ENCODE measurements at regions not wholly inside any gene's neighbourhood (a gene's known extent, or its start where the extent isn't known, plus 50 kb on each side); places are given as distances from the start of the nearest gene placed in this dataset.

DNA sequence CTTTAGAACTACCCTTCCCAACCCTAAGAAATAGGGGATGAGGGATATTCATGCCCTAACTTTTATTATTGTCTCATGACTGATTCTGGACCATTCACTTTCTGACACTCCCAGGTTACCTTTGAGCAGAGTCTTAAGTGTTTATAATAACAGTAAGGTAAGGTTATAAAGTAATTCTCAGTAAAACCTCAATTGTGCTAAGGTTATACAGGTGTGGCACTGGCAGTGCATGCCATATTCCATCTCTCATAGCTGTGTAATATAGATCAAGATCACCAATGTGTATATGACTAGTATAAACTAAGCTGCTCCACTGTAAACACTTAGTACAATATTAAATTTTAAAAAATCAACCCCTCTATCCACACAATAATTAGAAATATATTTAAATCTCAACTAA, 89.1 kb downstream of the KCNJ2 start:
- TF ChIP-seq, protein P1, sequence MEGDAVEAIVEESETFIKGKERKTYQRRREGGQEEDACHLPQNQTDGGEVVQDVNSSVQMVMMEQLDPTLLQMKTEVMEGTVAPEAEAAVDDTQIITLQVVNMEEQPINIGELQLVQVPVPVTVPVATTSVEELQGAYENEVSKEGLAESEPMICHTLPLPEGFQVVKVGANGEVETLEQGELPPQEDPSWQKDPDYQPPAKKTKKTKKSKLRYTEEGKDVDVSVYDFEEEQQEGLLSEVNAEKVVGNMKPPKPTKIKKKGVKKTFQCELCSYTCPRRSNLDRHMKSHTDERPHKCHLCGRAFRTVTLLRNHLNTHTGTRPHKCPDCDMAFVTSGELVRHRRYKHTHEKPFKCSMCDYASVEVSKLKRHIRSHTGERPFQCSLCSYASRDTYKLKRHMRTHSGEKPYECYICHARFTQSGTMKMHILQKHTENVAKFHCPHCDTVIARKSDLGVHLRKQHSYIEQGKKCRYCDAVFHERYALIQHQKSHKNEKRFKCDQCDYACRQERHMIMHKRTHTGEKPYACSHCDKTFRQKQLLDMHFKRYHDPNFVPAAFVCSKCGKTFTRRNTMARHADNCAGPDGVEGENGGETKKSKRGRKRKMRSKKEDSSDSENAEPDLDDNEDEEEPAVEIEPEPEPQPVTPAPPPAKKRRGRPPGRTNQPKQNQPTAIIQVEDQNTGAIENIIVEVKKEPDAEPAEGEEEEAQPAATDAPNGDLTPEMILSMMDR (optimal IDR thresholded peaks at IDR 0.05 in 1 of 3, IDR thresholded peaks at IDR 0.05 in 1 of 3, conservative IDR thresholded peaks at IDR 0.05 in 1 of 3; ENCODE audit: extremely low read depth in 1 of 3, insufficient read depth in 2 of 3, low read length in 3 of 3): no peak
- TF ChIP-seq EZH2 (IDR thresholded peaks at IDR 0.05; ENCODE audit: low read length): no peak

Data from keratinocyte (primary cell).